ENCODE measurements at regions not wholly inside any gene's neighbourhood (a gene's known extent, or its start where the extent isn't known, plus 50 kb on each side); places are given as distances from the start of the nearest gene placed in this dataset.

DNA sequence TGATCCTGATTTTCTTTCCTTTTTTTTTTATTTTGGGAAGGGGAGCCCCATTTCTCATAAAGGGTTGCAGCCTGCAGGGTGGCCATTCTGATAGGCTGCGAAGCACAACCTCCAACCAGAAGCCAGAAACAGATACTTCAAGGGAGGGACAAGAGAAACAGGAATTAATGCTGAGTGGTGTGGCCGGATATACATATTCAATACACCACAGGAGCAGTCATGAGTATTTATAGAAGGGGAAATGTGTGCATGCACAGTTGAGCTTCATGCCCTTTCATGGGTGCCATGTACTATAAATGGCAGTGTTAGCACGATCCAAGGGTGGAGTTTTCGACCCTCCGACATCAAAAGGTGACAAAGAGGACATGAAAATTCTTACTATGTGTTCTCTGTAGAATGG lies 320.8 kb downstream of the CBLN1 start:
- WGBS, 2 donors, result 86% methylated on average over 5 of the region's 5 CpGs
- no peak for DNase-seq
- Histone ChIP-seq H3K27me3 (no peaks in the 10 kb centered on the region), H3K4me3 (no peak overlapping the region), H3K9me3 (no peaks in the 10 kb centered on the region), H3K27ac (no peak overlapping the region), H3K4me1 (no peaks in the 10 kb centered on the region), H3K36me3 (no peaks in the 10 kb centered on the region)
- intact Hi-C loops (cut with DNase I), result no loop called here
- TF ChIP-seq POLR2A (IDR thresholded peaks at IDR 0.05), result no peak
- TF ChIP-seq, protein P1, sequence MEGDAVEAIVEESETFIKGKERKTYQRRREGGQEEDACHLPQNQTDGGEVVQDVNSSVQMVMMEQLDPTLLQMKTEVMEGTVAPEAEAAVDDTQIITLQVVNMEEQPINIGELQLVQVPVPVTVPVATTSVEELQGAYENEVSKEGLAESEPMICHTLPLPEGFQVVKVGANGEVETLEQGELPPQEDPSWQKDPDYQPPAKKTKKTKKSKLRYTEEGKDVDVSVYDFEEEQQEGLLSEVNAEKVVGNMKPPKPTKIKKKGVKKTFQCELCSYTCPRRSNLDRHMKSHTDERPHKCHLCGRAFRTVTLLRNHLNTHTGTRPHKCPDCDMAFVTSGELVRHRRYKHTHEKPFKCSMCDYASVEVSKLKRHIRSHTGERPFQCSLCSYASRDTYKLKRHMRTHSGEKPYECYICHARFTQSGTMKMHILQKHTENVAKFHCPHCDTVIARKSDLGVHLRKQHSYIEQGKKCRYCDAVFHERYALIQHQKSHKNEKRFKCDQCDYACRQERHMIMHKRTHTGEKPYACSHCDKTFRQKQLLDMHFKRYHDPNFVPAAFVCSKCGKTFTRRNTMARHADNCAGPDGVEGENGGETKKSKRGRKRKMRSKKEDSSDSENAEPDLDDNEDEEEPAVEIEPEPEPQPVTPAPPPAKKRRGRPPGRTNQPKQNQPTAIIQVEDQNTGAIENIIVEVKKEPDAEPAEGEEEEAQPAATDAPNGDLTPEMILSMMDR (IDR thresholded peaks at IDR 0.05), result no peak

DNA sequence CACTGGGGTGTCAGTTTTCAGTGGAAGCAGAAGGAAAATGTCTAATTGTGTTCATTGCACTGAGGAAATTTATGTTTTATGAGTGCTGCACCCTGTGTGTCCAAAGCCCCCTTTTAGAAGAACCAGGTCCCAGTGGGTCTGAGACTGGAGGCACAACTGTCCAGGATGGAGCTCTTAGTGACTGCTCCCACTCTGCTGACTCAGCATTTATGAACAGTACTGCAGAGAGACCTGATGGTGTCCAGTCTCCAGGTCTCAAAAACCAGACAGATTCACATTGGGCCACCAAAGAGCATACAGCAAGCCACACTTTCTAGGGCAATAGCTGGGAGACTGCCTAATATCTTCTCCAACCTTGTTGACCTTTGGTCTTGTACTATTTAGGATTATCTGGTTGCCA lies 321.9 kb downstream of the CBLN1 start:
- Histone ChIP-seq H3K9me3 (no peaks in the 10 kb centered on the region), H3K27me3 (no peaks in the 10 kb centered on the region), H3K4me1 (no peaks in the 10 kb centered on the region), H3K36me3 (no peaks in the 10 kb centered on the region), H3K4me3 (no peak overlapping the region), H3K27ac (no peak overlapping the region)
- no peak for TF ChIP-seq POLR2A (IDR thresholded peaks at IDR 0.05)
- TF ChIP-seq, protein P1 (IDR thresholded peaks at IDR 0.05), result no peak
- DNase-seq, result no peak
- intact Hi-C loops (cut with DNase I), result no loop called here

DNA sequence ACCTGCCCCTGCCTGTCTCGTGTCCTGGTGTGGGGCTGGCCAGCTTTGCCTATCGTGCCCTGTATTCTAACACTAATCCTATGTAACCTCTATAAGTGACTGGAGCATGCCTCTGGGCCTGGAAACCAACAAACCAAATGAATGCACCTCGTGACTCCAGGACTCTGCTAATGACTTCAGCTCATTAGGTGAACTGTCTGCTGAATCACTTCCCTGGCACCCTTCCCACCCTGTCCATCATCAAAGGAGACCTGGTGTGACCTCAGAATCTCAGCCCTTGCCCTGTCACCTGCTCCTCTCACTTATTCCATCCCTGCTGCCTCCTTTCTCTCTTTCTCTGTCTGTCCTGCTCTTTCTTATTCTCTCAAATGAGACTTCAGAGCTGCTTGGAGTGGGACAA lies 322.4 kb downstream of the CBLN1 start:
- Histone ChIP-seq H3K27me3 (no peaks in the 10 kb centered on the region), H3K4me1 (no peaks in the 10 kb centered on the region), H3K36me3 (no peaks in the 10 kb centered on the region), H3K27ac (no peak overlapping the region), H3K4me3 (no peak overlapping the region), H3K9me3 (no peaks in the 10 kb centered on the region)
- TF ChIP-seq POLR2A (IDR thresholded peaks at IDR 0.05), result no peak
- TF ChIP-seq, protein P1 (IDR thresholded peaks at IDR 0.05), result no peak
- DNase-seq, result no peak
- intact Hi-C loops (cut with DNase I), result no loop called here
- 42 to 44% methylated on average over 3 of the region's 3 CpGs for WGBS, 2 donors

DNA sequence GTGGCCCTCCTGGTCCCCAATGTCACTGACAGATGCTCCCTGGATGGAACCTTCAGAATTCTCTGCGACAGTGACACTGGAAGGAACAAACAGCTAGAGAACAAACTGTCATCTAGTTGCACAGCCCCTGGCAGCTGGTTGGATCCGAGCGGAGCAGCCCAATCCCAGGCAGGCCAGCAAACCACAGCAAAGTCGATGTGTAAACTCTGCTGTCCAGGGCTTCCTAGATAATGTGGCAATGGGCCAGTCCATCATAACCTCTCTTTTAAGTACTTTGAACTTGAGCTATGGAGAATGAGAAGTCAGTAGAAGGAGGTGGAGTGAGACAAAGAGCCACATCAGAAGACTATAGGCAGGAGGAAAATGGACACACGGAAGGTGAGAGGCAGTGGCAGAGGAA lies 323.0 kb downstream of the CBLN1 start:
- Histone ChIP-seq H3K27me3 (no peaks in the 10 kb centered on the region), H3K4me3 (no peak overlapping the region), H3K27ac (no peak overlapping the region), H3K9me3 (no peaks in the 10 kb centered on the region), H3K4me1 (no peaks in the 10 kb centered on the region), H3K36me3 (no peaks in the 10 kb centered on the region)
- intact Hi-C loops (cut with DNase I), result no loop called here
- no peak for TF ChIP-seq POLR2A (IDR thresholded peaks at IDR 0.05)
- TF ChIP-seq, protein P1 (IDR thresholded peaks at IDR 0.05), result no peak
- no peak for DNase-seq
- WGBS, 2 donors, result 78 to 80% methylated on average over 3 to 4 of the region's 5 CpGs

DNA sequence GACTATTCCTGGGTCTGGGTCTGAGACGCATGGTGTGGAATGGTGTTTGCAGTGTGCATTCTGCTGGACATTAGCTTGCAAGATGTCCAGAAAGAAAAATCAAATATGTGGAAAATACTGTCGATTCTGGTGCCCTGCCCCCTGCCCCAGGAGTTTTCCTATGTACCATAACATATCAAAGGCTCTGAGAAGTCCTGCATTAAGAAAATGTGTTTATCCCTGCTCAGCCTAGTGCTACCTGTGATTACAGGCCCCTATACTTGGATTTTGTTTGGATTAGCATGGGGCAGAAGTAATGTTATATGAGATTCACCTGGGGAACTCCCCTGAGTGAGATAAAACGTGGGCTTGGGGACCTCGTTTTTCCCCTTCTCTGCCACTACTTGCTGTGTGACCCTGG lies 325.0 kb downstream of the CBLN1 start:
- no peak for DNase-seq
- intact Hi-C loops (cut with DNase I), result no loop called here
- no peak overlapping the region for H3K27ac ChIP-seq
- TF ChIP-seq, protein P1 (IDR thresholded peaks at IDR 0.05), result no peak
- TF ChIP-seq POLR2A (IDR thresholded peaks at IDR 0.05), result no peak
- no peaks in the 10 kb centered on the region for H3K9me3 ChIP-seq
- H3K4me3 ChIP-seq, result no peak overlapping the region
- H3K36me3 ChIP-seq, result no peaks in the 10 kb centered on the region
- no peaks in the 10 kb centered on the region for H3K27me3 ChIP-seq
- WGBS, 2 donors, result 48 to 50% methylated on average over 3 of the region's 4 CpGs
- H3K4me1 ChIP-seq, result no peaks in the 10 kb centered on the region

All from esophagus squamous epithelium (tissue), 5 donors.